HepG2 (cell line): ENCODE measurements at regions not wholly inside any gene's neighbourhood (a gene's known extent, or its start where the extent isn't known, plus 50 kb on each side); places are given as distances from the start of the nearest gene placed in this dataset.

Source experiments
- ATAC-seq: fragments of 200-7000 bp; cut with Tn5 transposase; 3 replicates; pipeline ENCODE4 v1.9.1; 2020; ENCODE audit warnings: mild to moderate bottlenecking, moderate library complexity
- BruUV-seq: library from RNA; stranded (reverse); fragments of 400-500 nt; replicated peaks from 2 replicates; lab custom pipeline; 2021; lab: Mats Ljungman, UMichigan
- CTCF ChIA-PET: fragments of 300-600 bp; formaldehyde crosslinking; extraction: SDS; loops from one replicate; lab custom pipeline; 2021; ENCODE audit warnings: low total read pairs, inconsistent platforms, low intra/inter-chr PET ratio; lab: Yijun Ruan, JAX
- POLR2A ChIA-PET: fragments of 350-600 bp; sonication (Branson Sonifier 250); formaldehyde crosslinking; loops from one replicate; lab custom pipeline; 2020; ENCODE audit warnings: antibody characterized with exemption, inconsistent platforms; lab: Yijun Ruan, JAX
- DNase-seq: peaks from one replicate; pipeline ENCODE4 v3.0.0-alpha.2; 2015; ENCODE audit warnings: low spot score
- FAIRE-seq: peaks from 3 replicates; lab custom pipeline; 2011; peaks lifted over from hg19 to GRCh38; lab: Jason Lieb, UNC
- H2AFZ ChIP-seq: one replicate; pipeline ENCODE4 v1.6.1; 2011; ENCODE audit warnings: low read length, inconsistent platforms
- H3K27ac ChIP-seq: fragments of 300-600 bp; 3 replicates; pipeline ENCODE4 v1.8.0; 2011; ENCODE audit warnings: mixed run types, mild to moderate bottlenecking, mixed read lengths, low read length, inconsistent platforms; ENCODE audit not compliant: insufficient read depth; ENCODE audit errors: extremely low read length
- H3K27me3 ChIP-seq, 2 experiments: fragments of 200-600 bp in 1 of 2; 2 replicates in 1 of 2; 3 replicates in 1 of 2; pipeline versions ENCODE4 v1.6.0 to v1.8.0; 2011; ENCODE audit warnings: low read length in 2 of 2, mild to moderate bottlenecking in 2 of 2, moderate library complexity in 2 of 2, inconsistent platforms in 1 of 2; ENCODE audit not compliant: insufficient read depth in 2 of 2, control insufficient read depth in 1 of 2
- H3K36me3 ChIP-seq, 2 experiments: fragments of 200-600 bp in 1 of 2; replicated peaks in 1 of 2; 2 replicates in 1 of 2; 3 replicates in 1 of 2; pipeline versions ENCODE4 v1.5.1 to v1.8.0; 2011; ENCODE audit warnings: low read length in 2 of 2, inconsistent platforms in 1 of 2; ENCODE audit not compliant: insufficient read depth in 2 of 2, control insufficient read depth in 1 of 2
- H3K4me1 ChIP-seq: 2 replicates; pipeline ENCODE4 v1.5.1; 2012; ENCODE audit warnings: low read length, inconsistent platforms; ENCODE audit not compliant: insufficient read depth
- H3K4me2 ChIP-seq: 2 replicates; pipeline ENCODE4 v1.6.0; 2011; ENCODE audit warnings: low read depth, low read length, inconsistent platforms
- H3K4me3 ChIP-seq, 3 experiments: fragments of 200-600 bp in 1 of 3; sonication (generic), shearing (Covaris generic) in 1 of 3; replicated peaks in 1 of 3; 2 replicates each; pipeline ENCODE4 v1.5.1; 2011 to 2016; ENCODE audit warnings: low read length in 3 of 3, inconsistent platforms in 2 of 3, low read depth in 2 of 3, mild to moderate bottlenecking in 2 of 3, control low read depth in 1 of 3, mixed read lengths in 1 of 3; ENCODE audit not compliant: insufficient read depth in 1 of 3
- H3K79me2 ChIP-seq: one replicate; pipeline ENCODE4 v1.6.1; 2011; ENCODE audit warnings: low read length, inconsistent platforms; ENCODE audit not compliant: insufficient read depth
- H3K9ac ChIP-seq: 2 replicates; pipeline ENCODE4 v1.6.0; 2011; ENCODE audit warnings: mild to moderate bottlenecking, low read depth, low read length, inconsistent platforms; ENCODE audit not compliant: insufficient read depth
- H3K9me3 ChIP-seq: 2 replicates; pipeline ENCODE4 v1.5.1; 2012; ENCODE audit warnings: mild to moderate bottlenecking, low read length
- H4K20me1 ChIP-seq: 2 replicates; pipeline ENCODE4 v1.6.0; 2011; ENCODE audit warnings: inconsistent platforms, mild to moderate bottlenecking, low read length, moderate library complexity; ENCODE audit not compliant: insufficient read depth
- AKAP8 ChIP-seq: sonication (generic); formaldehyde crosslinking; IDR thresholded peaks from 2 replicates; pipeline ENCODE4 v1.5.1; 2020; ENCODE audit warnings: mild to moderate bottlenecking, missing genetic modification reagents
- ARID3A ChIP-seq: IDR thresholded peaks from 2 replicates; pipeline ENCODE4 v1.6.1; 2012; ENCODE audit warnings: low read depth, low read length, improper control_type of control experiment
- ATF6 ChIP-seq: sonication (generic); formaldehyde crosslinking; conservative IDR thresholded peaks from 2 replicates; pipeline ENCODE4 v1.4.0; 2020; ENCODE audit warnings: missing genetic modification reagents
- CERS6 ChIP-seq: sonication (generic); formaldehyde crosslinking; IDR thresholded peaks from 2 replicates; pipeline ENCODE4 v1.5.0; 2020; ENCODE audit warnings: missing genetic modification reagents
- FOXM1 ChIP-seq: sonication (generic); formaldehyde crosslinking; IDR thresholded peaks from 2 replicates; pipeline ENCODE4 v1.5.0; 2020; ENCODE audit warnings: missing genetic modification reagents
- FOXO1 ChIP-seq: sonication (generic); formaldehyde crosslinking; IDR thresholded peaks from 2 replicates; pipeline ENCODE4 v1.4.0; 2020; ENCODE audit warnings: missing genetic modification reagents
- HNF4A ChIP-seq: sonication (generic); formaldehyde crosslinking; IDR thresholded peaks from 2 replicates; pipeline ENCODE4 v1.4.0; 2020; ENCODE audit warnings: missing genetic modification reagents
- JUND ChIP-seq: sonication (generic); formaldehyde crosslinking; IDR thresholded peaks from 2 replicates; pipeline ENCODE4 v1.8.0; 2022; ENCODE audit warnings: mild to moderate bottlenecking, missing genetic modification reagents
- MYC ChIP-seq: sonication (generic); formaldehyde crosslinking; IDR thresholded peaks from 2 replicates; pipeline ENCODE4 v1.9.0; 2021; ENCODE audit warnings: missing genetic modification reagents, borderline replicate concordance
- NFIB ChIP-seq: sonication (generic); formaldehyde crosslinking; IDR thresholded peaks from 2 replicates; pipeline ENCODE4 v1.9.0; 2021; ENCODE audit warnings: missing genetic modification reagents, mild to moderate bottlenecking, borderline replicate concordance
- PPARG ChIP-seq: conservative IDR thresholded peaks from 2 replicates; pipeline ENCODE4 v1.6.1; 2016; ENCODE audit warnings: missing biosample characterization, missing genetic modification reagents
- SUZ12 ChIP-seq: fragments of 150-350 bp; IDR thresholded peaks from 2 replicates; pipeline ENCODE4 v1.6.1; 2014; ENCODE audit warnings: low read depth, low read length
- TCF7L2 ChIP-seq: IDR thresholded peaks from 2 replicates; pipeline ENCODE4 v1.6.1; 2011; ENCODE audit warnings: mild to moderate bottlenecking, low read depth, low read length, moderate library complexity
- ZNF296 ChIP-seq: sonication (generic); formaldehyde crosslinking; conservative IDR thresholded peaks from 2 replicates; pipeline ENCODE4 v1.5.0; 2020; ENCODE audit warnings: mild to moderate bottlenecking, missing genetic modification reagents
- ZNF460 ChIP-seq: sonication (generic); formaldehyde crosslinking; IDR thresholded peaks from 2 replicates; pipeline ENCODE4 v1.5.1; 2020; ENCODE audit warnings: missing genetic modification reagents, mild to moderate bottlenecking, borderline replicate concordance
- ZNF468 ChIP-seq: sonication (generic); formaldehyde crosslinking; IDR thresholded peaks from 2 replicates; pipeline ENCODE4 v1.8.0; 2022; ENCODE audit warnings: mild to moderate bottlenecking, moderate library complexity, missing genetic modification reagents
- ZNF609 ChIP-seq: sonication (generic); formaldehyde crosslinking; IDR thresholded peaks from 2 replicates; pipeline ENCODE4 v1.4.0; 2020; ENCODE audit warnings: mild to moderate bottlenecking, missing genetic modification reagents, borderline replicate concordance
- WGBS: methylation state at CpG from one replicate; pipeline ENCODE4 v1.1.6; 2017; ENCODE audit warnings: low lambda C conversion rate; 5-methylcytosine and 5-hydroxymethylcytosine counted together
- in situ Hi-C: cut with HindIII; loops from 2 replicates; pipeline ENCODE4 v1.10.0; 2017; ENCODE audit warnings: low pct_unique_long_range_greater_than_20kb; ENCODE audit not compliant: extremely low pct_ligation_motif_present
- intact Hi-C: fragments of 100-400 bp; cut with micrococcal nuclease; formaldehyde crosslinking; loops from one replicate; pipeline ENCODE4 v1.10.0; 2022; ENCODE audit not compliant: unreplicated experiment

GRCh38 chr12:84243686-84244085 is 668.9 kb downstream of the SLC6A15 start:
- no peak overlapping the region for H3K9ac ChIP-seq
- ChIA-PET POLR2A (no interaction called here), CTCF (no interaction called here)
- in situ Hi-C loops: no loop called here
- H3K4me2 ChIP-seq: no peak overlapping the region
- H2AFZ ChIP-seq: no peak overlapping the region
- peaks cover 8% of the 10 kb centered on the region; the same call in 1 of the 2 replicates for H3K9me3 ChIP-seq
- 7% methylated on average over 4 of the region's 4 CpGs for WGBS
- H3K4me3 ChIP-seq: no peak overlapping the region
- H3K4me1 ChIP-seq: no peaks in the 10 kb centered on the region
- H3K27me3 ChIP-seq: no peaks in the 10 kb centered on the region
- BruUV-seq: no TSS peak
- FAIRE-seq: no peak
- no peak overlapping the region for H3K27ac ChIP-seq
- no peaks in the 10 kb centered on the region for H4K20me1 ChIP-seq
- H3K36me3 ChIP-seq: no peaks in the 10 kb centered on the region
- intact Hi-C loops: no loop called here
- no peak for ATAC-seq
- no peak for TF ChIP-seq SUZ12
- TF ChIP-seq TCF7L2: no peak
- no peak for TF ChIP-seq AKAP8 (CRISPR knock-in tag)
- TF ChIP-seq CERS6 (CRISPR knock-in tag): no peak
- TF ChIP-seq JUND (CRISPR knock-in tag): no peak
- no peak for TF ChIP-seq FOXO1 (CRISPR knock-in tag)
- no peak for TF ChIP-seq ARID3A
- no peak for TF ChIP-seq ZNF468 (CRISPR knock-in tag)
- TF ChIP-seq ATF6 (CRISPR knock-in tag): no peak
- TF ChIP-seq ZNF460: no peak
- TF ChIP-seq NFIB: no peak
- TF ChIP-seq MYC: no peak
- no peak for TF ChIP-seq ZNF609 (CRISPR knock-in tag)
- TF ChIP-seq PPARG (CRISPR knock-in tag): no peak
- no peak for TF ChIP-seq HNF4A (CRISPR knock-in tag)
- no peak for TF ChIP-seq ZNF296
- no peak for TF ChIP-seq FOXM1
- TF ChIP-seq, all 625 proteins: peak for 0
- no peaks in the 10 kb centered on the region for H3K79me2 ChIP-seq
- no peak for DNase-seq
